Heart left ventricle (tissue), 13 donors: ENCODE measurements at regions not wholly inside any gene's neighbourhood (a gene's known extent, or its start where the extent isn't known, plus 50 kb on each side); places are given as distances from the start of the nearest gene placed in this dataset.

Experiments
- CTCF ChIP-seq, 12 donors: fragments of 200-600 bp; sonication (generic) in 4 of 12; IDR thresholded peaks; one replicate each; pipeline versions ENCODE4 v1.5.0 to v1.8.0; 2018 to 2022; ENCODE audit warnings: antibody characterized with exemption in 12 of 12, mild to moderate bottlenecking in 5 of 12
- POLR2A ChIP-seq, 2 donors: fragments of 450-650 bp; IDR thresholded peaks; one replicate each; pipeline ENCODE4 v1.6.1; 2017; ENCODE audit warnings: antibody characterized with exemption in 2 of 2, mild to moderate bottlenecking in 2 of 2, moderate library complexity in 2 of 2
- donor health status: ischemic (EF 13 %, LVEDD 7.1; RV severe dilation, severe dysfunction).
- donor health status: DM: no; HTN: yes; CAD: no.
- donor health status: DM: no; HTN: no; CAD: no.
- donor health status: ischemic (EF 25% LVEDD 6.9; RV normal size, moderate dysfunction).
- donor health status: ischemic (EF 25% LVEDD 5.7; RV mildly dilated, moderate dysfunction).
- donor health status: ischemic (EF 35%, LVEDD 5.7; RV mildly dilated, moderate dysfunction).
- donor health status: nonischemic (EF 11% LVEDD 7.7; RV severe dilation, severe dysfunction).
- donor health status: DM: yes; HTN: yes; CAD: no.
- donor health status: PGD.
- donor health status: ischemic (EF 29% LVEDD 5.4; RV normal size, mild dysfunction).
- donor health status: nonischemic (EF 23%, LVEDD 6.1; RV moderate dilation, normal function).

DNA sequence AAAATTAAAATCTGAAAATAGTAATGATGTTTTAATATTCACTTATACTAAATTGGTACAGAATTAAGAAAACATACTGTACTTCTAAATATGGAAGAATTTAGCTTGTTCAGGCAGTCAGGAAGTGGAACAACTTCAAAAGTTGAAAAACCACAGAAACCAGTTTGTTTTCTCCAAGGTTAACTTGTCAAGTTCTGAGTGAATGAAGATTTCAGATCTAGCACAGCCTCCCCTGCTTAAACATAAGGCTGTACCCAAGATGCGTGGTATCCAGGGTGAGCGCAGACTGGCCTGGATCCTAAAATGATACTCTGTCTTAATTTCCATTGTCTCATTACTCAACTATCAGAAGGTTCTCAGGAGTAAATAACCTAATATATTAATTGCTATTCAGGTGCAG is 730.7 kb upstream of the KIF2B start:
- TF ChIP-seq CTCF (IDR thresholded peaks at IDR 0.05): no peak
- no peak for TF ChIP-seq POLR2A (IDR thresholded peaks at IDR 0.05)
